Karpas-422 (cell line): ENCODE measurements at regions not wholly inside any gene's neighbourhood (a gene's known extent, or its start where the extent isn't known, plus 50 kb on each side); places are given as distances from the start of the nearest gene placed in this dataset. TPM values are rescaled to one million over a fixed set of nuclear protein-coding genes. Genes with fewer than 3 reads are reported as not detected.

Source experiments
- DNase-seq: peaks from one replicate; pipeline ENCODE4 v3.0.0-alpha.2; 2015
- H2AFZ ChIP-seq: fragments of 200-600 bp; sonication (generic); 2 replicates; pipeline ENCODE4 v1.6.1; 2014; ENCODE audit warnings: antibody characterized with exemption, low read length, mixed read lengths
- H3K27ac ChIP-seq: fragments of 200-600 bp; sonication (generic); 2 replicates; pipeline ENCODE4 v1.5.1; 2014; ENCODE audit warnings: mild to moderate bottlenecking, low read length, moderate library complexity
- H3K27me3 ChIP-seq: fragments of 200-600 bp; sonication (generic); 2 replicates; pipeline ENCODE4 v1.6.1; 2014; ENCODE audit warnings: low read length, mixed read lengths
- H3K36me3 ChIP-seq: fragments of 200-600 bp; sonication (generic); 2 replicates; pipeline ENCODE4 v1.6.1; 2014; ENCODE audit warnings: low read length, mixed read lengths; ENCODE audit not compliant: insufficient read depth
- H3K4me1 ChIP-seq: fragments of 200-600 bp; sonication (generic); 2 replicates; pipeline ENCODE4 v1.6.1; 2014; ENCODE audit warnings: mild to moderate bottlenecking, low read length, mixed read lengths
- H3K4me2 ChIP-seq: fragments of 200-600 bp; sonication (generic); 2 replicates; pipeline ENCODE4 v1.6.1; 2014; ENCODE audit warnings: low read length, low read depth, mild to moderate bottlenecking; ENCODE audit not compliant: poor library complexity, severe bottlenecking
- H3K4me3 ChIP-seq: fragments of 200-600 bp; sonication (generic); 2 replicates; pipeline ENCODE4 v1.5.1; 2014; ENCODE audit warnings: mild to moderate bottlenecking, antibody characterized with exemption, low read length, mixed read lengths
- H3K79me2 ChIP-seq: fragments of 200-600 bp; sonication (generic); 2 replicates; pipeline ENCODE4 v1.6.1; 2014; ENCODE audit warnings: mild to moderate bottlenecking, low read length, mixed read lengths
- H3K9ac ChIP-seq: fragments of 200-600 bp; sonication (generic); 2 replicates; pipeline ENCODE4 v1.6.0; 2014; ENCODE audit warnings: low read length
- H3K9me2 ChIP-seq: fragments of 200-600 bp; sonication (generic), shearing (Covaris generic); replicated peaks from 2 replicates; pipeline ENCODE4 v1.6.0; 2014; ENCODE audit warnings: mild to moderate bottlenecking, low read length, moderate library complexity; ENCODE audit not compliant: insufficient read depth
- H3K9me3 ChIP-seq: fragments of 300-700, 200-600 bp; sonication (generic); 2 replicates; pipeline ENCODE4 v1.6.1; 2014; ENCODE audit warnings: low read length, mixed read lengths
- H4K20me1 ChIP-seq: fragments of 200-600 bp; sonication (generic); 2 replicates; pipeline ENCODE4 v1.6.1; 2014; ENCODE audit warnings: mild to moderate bottlenecking, antibody characterized with exemption, low read length, low read depth; ENCODE audit not compliant: insufficient read depth
- small RNA-seq: library from RNA; depleted of rRNA; stranded (forward); fragments of <200 nt; gene quantifications from one replicate; pipeline ENCODE3, GENCODE V24; 2014

- H3K4me2 ChIP-seq, result no peak overlapping the region
- H3K9me3 ChIP-seq, result no peaks in the 10 kb centered on the region
- H3K9me2 ChIP-seq, result no peaks in the 10 kb centered on the region
- H3K27ac ChIP-seq, result no peak overlapping the region
- DNase-seq, result no peak
- H3K4me3 ChIP-seq, result no peak overlapping the region
- no peaks in the 10 kb centered on the region for H3K4me1 ChIP-seq
- no peaks in the 10 kb centered on the region for H3K27me3 ChIP-seq
- no peak overlapping the region for H3K9ac ChIP-seq
- H4K20me1 ChIP-seq, result no peaks in the 10 kb centered on the region
- no peaks in the 10 kb centered on the region for H3K36me3 ChIP-seq
- no peaks in the 10 kb centered on the region for H3K79me2 ChIP-seq
- H2AFZ ChIP-seq, result no peak overlapping the region
Measured at GRCh38 chr3:63228087-63228486, 50.0 kb upstream of the SYNPR start.

Small RNA genes in the stretch of these regions (small RNA-seq; reads per million reads assigned to genes)
- gene UBL5P3, result not detected
